ENCODE measurements at regions not wholly inside any gene's neighbourhood (a gene's known extent, or its start where the extent isn't known, plus 50 kb on each side); places are given as distances from the start of the nearest gene placed in this dataset.

- no peak for TF ChIP-seq ZFX (IDR thresholded peaks at IDR 0.05)
- TF ChIP-seq CTCF (conservative IDR thresholded peaks at IDR 0.05): no peak
- no peak overlapping the region for H3K27ac ChIP-seq
Measured at GRCh38 chr2:223264541-223265193, 212.7 kb downstream of the KCNE4 start.

- no peak overlapping the region for H3K27ac ChIP-seq
- TF ChIP-seq ZFX (IDR thresholded peaks at IDR 0.05) (no peak), CTCF (conservative IDR thresholded peaks at IDR 0.05) (no peak)
Measured at GRCh38 chr2:223267160-223267951, 215.4 kb downstream of the KCNE4 start.

GRCh38 chr2:223269386-223269785 is 217.4 kb downstream of the KCNE4 start:
- TF ChIP-seq ZFX (IDR thresholded peaks at IDR 0.05) (no peak), CTCF (conservative IDR thresholded peaks at IDR 0.05) (no peak)
- no peak overlapping the region for H3K27ac ChIP-seq

GRCh38 chr2:223270548-223270947 is 218.6 kb downstream of the KCNE4 start:
- TF ChIP-seq ZFX (IDR thresholded peaks at IDR 0.05): no peak
- TF ChIP-seq CTCF (conservative IDR thresholded peaks at IDR 0.05): no peak
- no peak overlapping the region for H3K27ac ChIP-seq

- TF ChIP-seq ZFX (IDR thresholded peaks at IDR 0.05) (no peak), CTCF (conservative IDR thresholded peaks at IDR 0.05) (no peak)
- H3K27ac ChIP-seq: no peak overlapping the region
Measured at GRCh38 chr2:223273995-223274394, 222.0 kb downstream of the KCNE4 start.

- H3K27ac ChIP-seq: no peak overlapping the region
- TF ChIP-seq CTCF (conservative IDR thresholded peaks at IDR 0.05): no peak
- no peak for TF ChIP-seq ZFX (IDR thresholded peaks at IDR 0.05)
Measured at GRCh38 chr2:223282221-223282620, 230.2 kb downstream of the KCNE4 start.

GRCh38 chr2:223283329-223283728 is 231.3 kb downstream of the KCNE4 start:
- no peak overlapping the region for H3K27ac ChIP-seq
- no peak for TF ChIP-seq ZFX (IDR thresholded peaks at IDR 0.05)
- no peak for TF ChIP-seq CTCF (conservative IDR thresholded peaks at IDR 0.05)

Data from C4-2B (cell line).